Erythroblast (primary cell): ENCODE measurements at regions not wholly inside any gene's neighbourhood (a gene's known extent, or its start where the extent isn't known, plus 50 kb on each side); places are given as distances from the start of the nearest gene placed in this dataset.
"Not testable (repeated sequence)": the region's sequence is repeated elsewhere in the genome, so short reads cannot be mapped to it uniquely, and the experiment has no call there.

ENCODE experiments used
- DNase-seq, 2 experiments: peaks; one replicate each; lab custom pipeline; 2025; lab: John Stamatoyannopoulos, UW
- GATA1 ChIP-seq: IDR thresholded peaks from 2 replicates; pipeline ENCODE4 v1.6.1; 2011; ENCODE audit warnings: low read depth, mild to moderate bottlenecking, control low read depth, low read length, moderate library complexity
- POLR2A ChIP-seq: IDR thresholded peaks from 2 replicates; pipeline ENCODE4 v1.6.1; 2011; ENCODE audit warnings: mild to moderate bottlenecking, low read length

GRCh38 chr9:13915131-13915530 lies 398.8 kb downstream of the NFIB start:
- no peak for DNase-seq
- TF ChIP-seq GATA1 (no peak), POLR2A (no peak)

GRCh38 chr9:13911473-13911872 lies 402.5 kb downstream of the NFIB start:
- TF ChIP-seq POLR2A (no peak), GATA1 (no peak)
- DNase-seq = no peak

DNA sequence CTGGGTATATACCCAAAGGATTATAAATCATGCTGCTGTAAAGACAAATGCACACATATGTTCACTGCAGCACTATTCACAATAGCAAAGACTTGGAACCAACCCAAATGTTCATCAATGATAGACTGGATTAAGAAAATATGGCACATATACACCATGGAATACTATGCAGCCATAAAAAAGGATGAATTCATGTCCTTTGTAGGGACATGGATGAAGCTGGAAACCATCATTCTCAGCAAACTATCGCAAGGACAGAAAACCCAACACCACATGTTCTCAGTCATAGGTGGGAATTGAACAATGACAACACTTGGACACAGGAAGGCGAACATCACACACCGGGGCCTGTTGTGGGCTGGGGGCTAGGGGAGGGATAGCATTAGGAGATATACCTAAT lies 406.1 kb downstream of the NFIB start:
- DNase-seq = not testable (repeated sequence)

DNA sequence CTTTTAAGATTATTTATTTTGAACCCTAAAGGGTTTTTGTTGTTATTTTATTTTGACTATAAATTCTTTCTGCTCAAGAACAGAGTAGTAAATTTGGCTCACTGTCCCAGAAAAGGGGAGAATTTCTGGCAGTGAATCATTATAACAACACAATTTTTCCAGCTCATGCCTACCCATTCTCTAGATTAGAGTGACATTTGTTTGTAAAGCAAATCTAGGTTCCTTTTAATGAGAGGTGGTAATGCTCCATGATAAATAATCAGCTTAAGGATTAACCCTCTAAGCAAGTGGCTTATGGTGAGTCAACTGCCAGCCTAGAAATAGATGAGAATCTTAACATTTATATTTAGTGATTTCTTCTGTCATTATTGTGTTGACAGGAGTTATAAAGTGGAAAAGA lies 409.2 kb downstream of the NFIB start:
- TF ChIP-seq GATA1 (no peak), POLR2A (no peak)
- no peak for DNase-seq

DNA sequence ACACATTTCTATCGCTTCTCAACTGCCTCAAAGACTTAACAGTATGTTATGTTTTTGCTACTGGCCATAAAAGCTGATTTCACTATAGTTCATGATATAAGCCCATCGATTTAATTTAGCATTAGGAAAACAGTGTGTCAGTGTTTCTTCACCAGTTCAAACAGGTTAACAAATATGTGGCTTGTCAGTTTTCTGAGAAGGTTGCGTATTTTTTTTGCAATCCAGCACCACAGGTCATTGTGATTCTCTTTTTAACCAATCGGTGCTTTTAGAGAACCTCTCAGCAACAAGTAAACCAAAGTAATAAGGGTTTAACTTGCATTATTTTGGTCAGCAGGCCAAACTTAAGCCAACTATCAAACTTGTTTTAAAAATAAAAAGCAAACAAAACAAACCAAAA lies 409.6 kb downstream of the NFIB start:
- no peak for DNase-seq
- TF ChIP-seq POLR2A = no peak
- no peak for TF ChIP-seq GATA1

GRCh38 chr9:13902286-13903066 lies 411.5 kb downstream of the NFIB start:
- no peak for DNase-seq
- no peak for TF ChIP-seq GATA1
- TF ChIP-seq POLR2A = no peak

DNA sequence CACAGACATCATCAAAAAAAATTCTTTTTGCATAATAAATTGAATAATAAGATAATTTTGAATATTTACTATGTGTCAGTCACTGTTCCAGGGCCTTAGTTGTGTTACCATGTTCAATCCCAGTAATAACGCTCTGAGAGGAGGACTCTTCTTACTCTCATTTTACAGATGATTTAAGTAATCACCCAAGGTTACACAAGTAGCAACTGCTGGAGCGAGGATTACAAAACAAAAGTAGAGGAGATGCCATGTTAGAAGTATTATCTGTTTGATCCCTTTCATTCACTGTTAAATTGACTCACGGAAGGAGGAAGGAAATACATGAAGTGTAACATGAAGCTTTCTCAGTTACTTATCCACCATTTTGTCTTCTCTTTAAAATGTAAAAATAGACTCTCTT lies 412.8 kb downstream of the NFIB start:
- TF ChIP-seq GATA1 (no peak), POLR2A (no peak)
- no peak for DNase-seq

DNA sequence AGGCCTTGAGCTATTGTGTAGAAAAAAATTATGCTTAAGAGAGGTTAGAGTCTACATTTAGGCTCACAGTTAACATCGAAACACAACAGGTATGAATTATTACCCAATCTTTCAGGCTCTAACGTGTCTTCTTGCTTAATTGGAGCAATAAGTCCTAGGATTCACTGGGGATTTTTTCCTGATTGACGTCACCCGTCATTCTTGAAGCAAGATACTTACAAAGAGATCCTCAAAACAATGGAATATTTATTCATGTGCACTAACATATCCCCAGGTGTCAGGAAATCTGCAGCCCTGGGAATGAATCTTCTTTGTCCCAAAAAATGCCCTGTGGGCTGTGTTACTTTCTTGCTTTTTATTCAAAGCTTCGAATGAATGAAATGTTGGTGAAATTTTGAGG lies 413.5 kb downstream of the NFIB start:
- TF ChIP-seq GATA1 (no peak), POLR2A (no peak)

GRCh38 chr9:13899924-13900323 lies 414.0 kb downstream of the NFIB start:
- no peak for DNase-seq
- TF ChIP-seq GATA1 = no peak
- TF ChIP-seq POLR2A = no peak

More for the DNA sequence above, 413.5 kb downstream of the NFIB start:
- no peak for DNase-seq

- TF ChIP-seq GATA1 (no peak), POLR2A (no peak)
- no peak for DNase-seq
Observed at GRCh38 chr9:13898957-13899356, 415.0 kb downstream of the NFIB start.

DNA sequence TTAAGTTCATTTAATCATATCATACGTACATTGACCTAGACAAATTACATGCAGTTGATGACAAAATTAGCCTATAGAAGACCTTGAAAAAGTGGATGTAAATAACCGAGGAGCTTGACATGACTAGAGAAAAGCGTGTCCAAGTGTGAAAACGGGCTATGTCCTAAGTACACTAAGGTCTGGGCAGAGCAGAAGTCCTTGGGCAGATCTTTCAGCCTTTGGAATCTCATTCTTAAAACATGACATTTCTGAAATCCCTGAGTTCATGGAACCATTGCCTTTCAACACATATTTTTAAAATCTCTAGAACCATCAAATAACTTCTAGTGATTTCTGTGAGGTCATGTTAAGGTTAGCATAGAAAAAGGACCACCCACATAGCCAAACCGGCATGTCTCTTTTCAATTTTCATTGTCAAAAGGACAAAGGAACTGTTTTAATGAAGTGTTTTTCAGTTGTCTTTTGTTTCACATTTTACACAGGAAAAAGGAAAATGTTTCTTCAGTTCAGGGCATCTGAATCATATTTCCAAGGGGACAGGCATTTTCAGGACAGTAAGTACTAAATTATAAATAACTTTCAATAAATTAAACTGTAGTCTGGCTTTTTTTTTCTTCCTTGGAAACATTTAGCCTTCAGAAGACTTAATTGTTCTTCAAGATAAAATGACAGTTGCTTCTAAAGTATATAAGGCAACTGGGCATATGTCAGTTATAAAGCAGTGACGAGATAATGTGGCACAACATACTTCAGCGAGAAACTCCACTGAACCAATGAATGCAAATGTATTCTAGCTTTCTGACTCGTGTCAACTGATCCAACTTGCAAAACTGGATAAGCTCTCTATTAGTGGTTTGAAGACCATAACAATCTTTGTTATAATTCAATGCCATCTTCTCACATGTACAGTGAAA lies 416.8 kb downstream of the NFIB start:
- no peak for DNase-seq
- TF ChIP-seq GATA1 (no peak), POLR2A (no peak)

DNA sequence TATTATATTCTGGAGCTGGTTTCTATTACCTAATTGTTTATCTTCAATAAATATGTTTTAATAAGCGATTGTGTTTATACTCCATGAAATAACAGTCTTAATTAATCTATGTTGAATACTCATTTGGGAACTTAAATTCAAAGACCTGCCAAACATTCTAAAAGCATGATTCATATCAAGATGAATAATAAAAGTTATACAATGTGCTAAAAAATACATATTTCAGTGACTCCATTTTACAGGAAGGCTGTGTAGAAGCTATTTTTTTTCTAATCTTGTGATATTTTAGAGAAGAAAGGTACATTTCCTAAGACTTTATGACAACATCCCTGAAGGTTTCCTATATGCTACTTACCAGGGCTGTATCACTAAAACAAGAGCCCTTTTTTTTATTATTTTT lies 417.9 kb downstream of the NFIB start:
- DNase-seq = no peak
- TF ChIP-seq POLR2A = no peak
- TF ChIP-seq GATA1 = no peak

GRCh38 chr9:13885258-13885657 lies 428.7 kb downstream of the NFIB start:
- no peak for TF ChIP-seq GATA1
- TF ChIP-seq POLR2A = no peak
- DNase-seq = no peak

- TF ChIP-seq GATA1 (no peak), POLR2A (no peak)
- DNase-seq = no peak
Observed at GRCh38 chr9:13879981-13880380, 434.0 kb downstream of the NFIB start.

DNA sequence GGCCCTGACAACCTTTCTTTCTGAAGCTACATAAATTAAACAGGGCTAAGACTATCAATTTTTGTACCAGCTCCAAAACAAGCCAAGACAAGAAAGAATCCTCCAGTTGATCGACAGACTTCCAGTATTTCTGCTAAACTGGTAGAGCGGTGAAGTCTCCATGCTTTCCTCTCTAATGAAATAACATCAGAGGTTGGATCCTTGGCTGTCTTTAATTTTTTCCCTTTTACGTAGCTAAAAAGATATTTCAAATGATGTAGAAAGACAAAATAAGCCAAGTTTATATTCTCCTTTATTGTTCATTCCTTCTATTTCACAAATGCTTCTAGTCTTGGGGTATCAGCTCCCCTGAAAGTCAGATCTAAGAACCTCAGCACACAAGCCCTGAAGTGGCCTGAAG lies 434.9 kb downstream of the NFIB start:
- TF ChIP-seq GATA1 (no peak), POLR2A (no peak)
- no peak for DNase-seq
